ENCODE measurements at regions not wholly inside any gene's neighbourhood (a gene's known extent, or its start where the extent isn't known, plus 50 kb on each side); places are given as distances from the start of the nearest gene placed in this dataset.

- H3K4me1 ChIP-seq (ENCODE audit: insufficient read depth) = no peaks in the 10 kb centered on the region
- H3F3A ChIP-seq (replicated peaks; ENCODE audit: low read depth) = no peaks in the 10 kb centered on the region
- no peak overlapping the region for H3K4me3 ChIP-seq
- no peaks in the 10 kb centered on the region for H4K20me1 ChIP-seq (replicated peaks; ENCODE audit: insufficient read depth)
- TF ChIP-seq POLR2AphosphoS5 (IDR thresholded peaks at IDR 0.05; ENCODE audit: low read depth) (no peak), ETS1 (IDR thresholded peaks at IDR 0.05) (no peak)
- no peak overlapping the region for H3K27ac Mint-ChIP-seq
- no peaks in the 10 kb centered on the region for H3K4me1 Mint-ChIP-seq
- ATAC-seq (no peak), DNase-seq (ENCODE audit: low spot score) (no peak)
- H3K36me3 ChIP-seq (ENCODE audit: insufficient read depth) = no peaks in the 10 kb centered on the region; the same call in 1 of the 2 replicates
- peaks cover 4% of the 10 kb centered on the region for H3K27me3 Mint-ChIP-seq (ENCODE audit: insufficient read depth, low read depth, poor library complexity)
- H3K27ac ChIP-seq (ENCODE audit: low read depth) = no peak overlapping the region
- H3K9me3 Mint-ChIP-seq = no peaks in the 10 kb centered on the region
- H3K4me3 Mint-ChIP-seq = no peak overlapping the region
- no peak overlapping the region for H2AFZ ChIP-seq
- no peak overlapping the region for H3K4me2 ChIP-seq
- H3K36me3 Mint-ChIP-seq (ENCODE audit: low read depth) = no peaks in the 10 kb centered on the region
- no peaks in the 10 kb centered on the region for H3K79me2 ChIP-seq (replicated peaks; ENCODE audit: insufficient read depth)
- no peaks in the 10 kb centered on the region for H3K9me2 ChIP-seq (ENCODE audit: insufficient read depth)
- H3K27me3 ChIP-seq (ENCODE audit: insufficient read depth) = no peaks in the 10 kb centered on the region
Measured at GRCh38 chr2:126448611-126449010, 207.3 kb upstream of the GYPC start.

- Mint-ChIP-seq H3K36me3 (ENCODE audit: low read depth) (no peaks in the 10 kb centered on the region), H3K4me1 (no peaks in the 10 kb centered on the region), H3K27me3 (ENCODE audit: insufficient read depth, low read depth, poor library complexity) (peaks cover 4% of the 10 kb centered on the region), H3K4me3 (no peak overlapping the region), H3K9me3 (no peaks in the 10 kb centered on the region), H3K27ac (no peak overlapping the region)
- no peaks in the 10 kb centered on the region for H3K79me2 ChIP-seq (replicated peaks; ENCODE audit: insufficient read depth)
- H2AFZ ChIP-seq = no peak overlapping the region
- no peaks in the 10 kb centered on the region for H4K20me1 ChIP-seq (replicated peaks; ENCODE audit: insufficient read depth)
- ATAC-seq (no peak), DNase-seq (ENCODE audit: low spot score) (no peak)
- no peaks in the 10 kb centered on the region for H3K4me1 ChIP-seq (ENCODE audit: insufficient read depth)
- H3K4me3 ChIP-seq = no peak overlapping the region
- H3K4me2 ChIP-seq = no peak overlapping the region
- H3K36me3 ChIP-seq (ENCODE audit: insufficient read depth) = no peaks in the 10 kb centered on the region; the same call in 1 of the 2 replicates
- no peaks in the 10 kb centered on the region for H3F3A ChIP-seq (replicated peaks; ENCODE audit: low read depth)
- H3K27me3 ChIP-seq (ENCODE audit: insufficient read depth) = no peaks in the 10 kb centered on the region
- no peak overlapping the region for H3K27ac ChIP-seq (ENCODE audit: low read depth)
- no peaks in the 10 kb centered on the region for H3K9me2 ChIP-seq (ENCODE audit: insufficient read depth)
- TF ChIP-seq EZH2 (IDR thresholded peaks at IDR 0.05; ENCODE audit: low read depth, unreplicated experiment) (no peak), JUNB (IDR thresholded peaks at IDR 0.05; ENCODE audit: unreplicated experiment) (no peak), ZNF462 (CRISPR knock-in tag; IDR thresholded peaks at IDR 0.05) (no peak), POLR2AphosphoS5 (IDR thresholded peaks at IDR 0.05; ENCODE audit: low read depth) (no peak), CREB1 (CRISPR knock-in tag; IDR thresholded peaks at IDR 0.05; ENCODE audit: low read depth) (no peak), CTCF (conservative IDR thresholded peaks at IDR 0.05; ENCODE audit: low read depth in 2 of 2) (no peak), ZNF331 (CRISPR knock-in tag; IDR thresholded peaks at IDR 0.05; ENCODE audit: low read depth) (no peak), EZH2phosphoT487 (IDR thresholded peaks at IDR 0.05; ENCODE audit: unreplicated experiment) (no peak), ZNF114 (CRISPR knock-in tag; IDR thresholded peaks at IDR 0.05) (no peak), NANOG (IDR thresholded peaks at IDR 0.05; ENCODE audit: borderline replicate concordance) (no peak), ETS1 (IDR thresholded peaks at IDR 0.05) (no peak), STAT1 (IDR thresholded peaks at IDR 0.05; ENCODE audit: unreplicated experiment) (no peak)
Measured at GRCh38 chr2:126449677-126450076, 206.3 kb upstream of the GYPC start.
